Lung (tissue), 11 donors: ENCODE measurements at regions not wholly inside any gene's neighbourhood (a gene's known extent, or its start where the extent isn't known, plus 50 kb on each side); places are given as distances from the start of the nearest gene placed in this dataset.

ENCODE experiments used
- ATAC-seq: fragments of 200-7000 bp; cut with Tn5 transposase; one replicate; pipeline ENCODE4 v1.9.1; 2020; ENCODE audit warnings: moderate number of reproducible peaks; ENCODE audit not compliant: insufficient read depth, low FRiP score
- DNase-seq, 3 donors: peaks; one replicate each; pipeline ENCODE4 v3.0.0-alpha.2; 2013 to 2017
- H3K27ac ChIP-seq, 2 donors: one replicate each; pipeline ENCODE4 v1.5.1; 2013; ENCODE audit warnings: mild to moderate bottlenecking in 2 of 2, moderate library complexity in 2 of 2, control low read depth in 1 of 2, inconsistent platforms in 1 of 2, low read depth in 1 of 2, low read length in 1 of 2
- H3K27me3 ChIP-seq, 3 donors: one replicate each; pipeline ENCODE4 v1.5.1; 2013; ENCODE audit warnings: low read length in 2 of 3; ENCODE audit not compliant: control insufficient read depth in 3 of 3, insufficient read depth in 3 of 3
- H3K36me3 ChIP-seq, 4 donors: one replicate each; pipeline ENCODE4 v1.5.1; 2013; ENCODE audit warnings: low read length in 4 of 4, mild to moderate bottlenecking in 1 of 4, moderate library complexity in 1 of 4; ENCODE audit not compliant: control insufficient read depth in 4 of 4, insufficient read depth in 4 of 4
- H3K4me1 ChIP-seq, 5 donors: one replicate each; pipeline ENCODE4 v1.5.1; 2013; ENCODE audit warnings: low read length in 5 of 5, mild to moderate bottlenecking in 2 of 5, moderate library complexity in 1 of 5; ENCODE audit not compliant: control insufficient read depth in 5 of 5, insufficient read depth in 5 of 5
- H3K4me3 ChIP-seq: one replicate; pipeline ENCODE4 v1.5.1; 2013; ENCODE audit warnings: mild to moderate bottlenecking, control low read depth, moderate library complexity
- H3K9ac ChIP-seq, 2 donors: one replicate each; pipeline ENCODE4 v1.5.1; 2013; ENCODE audit warnings: low read length in 2 of 2, control low read depth in 1 of 2; ENCODE audit not compliant: insufficient read depth in 1 of 2
- H3K9me3 ChIP-seq, 4 donors: one replicate each; pipeline ENCODE4 v1.5.1; 2013; ENCODE audit warnings: low read length in 3 of 4, mild to moderate bottlenecking in 1 of 4, moderate library complexity in 1 of 4; ENCODE audit not compliant: control insufficient read depth in 4 of 4, insufficient read depth in 3 of 4
- WGBS, 2 donors: extraction: QIAGEN DNeasy Blood & Tissue Kit; methylation state at CpG; one replicate each; pipeline ENCODE4 v1.1.7; 2013; 5-methylcytosine and 5-hydroxymethylcytosine counted together
- TF ChIP-seq, protein P1 (sequence below): IDR thresholded peaks from 2 replicates; pipeline ENCODE4 v1.5.1; 2012; ENCODE audit warnings: mild to moderate bottlenecking; ENCODE audit errors: control extremely low read depth, extremely low read depth
- donor health status: control.
- donor health status: control.
- donor health status: Bipolar disorder and iron deficiency.
- donor health status: healthy.
- donor health status: DM: yes; HTN: yes; CAD: no.

DNA sequence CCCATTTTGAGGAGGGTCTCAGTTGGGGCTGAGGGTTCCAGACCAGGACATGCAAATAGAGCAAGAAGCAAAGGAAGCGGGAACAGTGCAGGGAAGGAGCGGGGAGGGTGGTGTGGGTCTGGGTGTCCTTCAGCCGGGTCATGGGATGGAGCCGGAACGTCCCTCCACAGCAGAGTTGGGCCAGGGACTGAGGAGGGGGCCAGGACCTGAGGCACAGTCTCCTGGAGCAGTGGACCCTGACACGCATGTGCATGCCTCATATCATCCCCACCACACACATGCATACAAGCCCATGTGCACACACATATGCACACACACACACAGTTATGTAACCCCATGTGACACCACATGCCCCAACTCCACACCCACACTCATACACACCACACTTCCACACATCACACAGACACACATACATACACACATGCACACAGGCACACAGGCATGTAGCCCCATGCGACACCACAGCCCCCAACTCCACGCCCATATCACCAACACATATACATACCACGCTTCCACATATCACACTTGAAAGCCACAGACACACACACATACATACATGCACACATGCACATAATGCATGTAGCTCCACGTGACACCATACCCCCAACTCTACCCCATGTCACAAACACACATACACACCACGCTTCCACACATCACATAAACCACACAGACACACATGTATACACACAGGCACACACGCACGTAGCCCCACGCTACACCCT, 1026.6 kb downstream of the BRD1 start:
- ATAC-seq, result no peak
- WGBS, 2 donors, result 94% methylated on average over 14 of the region's 14 CpGs

GRCh38 chr22:48800036-48800885, 1027.4 kb downstream of the BRD1 start:
- H3K27ac ChIP-seq, result no peak overlapping the region
- H3K27me3 ChIP-seq, result no peaks in the 10 kb centered on the region
- H3K4me3 ChIP-seq, result no peak overlapping the region
- H3K4me1 ChIP-seq, result peaks cover 0 to 2% (median 0%) of the 10 kb centered on the region in 5 donors
- H3K9ac ChIP-seq, result no peak overlapping the region
- TF ChIP-seq, protein P1, sequence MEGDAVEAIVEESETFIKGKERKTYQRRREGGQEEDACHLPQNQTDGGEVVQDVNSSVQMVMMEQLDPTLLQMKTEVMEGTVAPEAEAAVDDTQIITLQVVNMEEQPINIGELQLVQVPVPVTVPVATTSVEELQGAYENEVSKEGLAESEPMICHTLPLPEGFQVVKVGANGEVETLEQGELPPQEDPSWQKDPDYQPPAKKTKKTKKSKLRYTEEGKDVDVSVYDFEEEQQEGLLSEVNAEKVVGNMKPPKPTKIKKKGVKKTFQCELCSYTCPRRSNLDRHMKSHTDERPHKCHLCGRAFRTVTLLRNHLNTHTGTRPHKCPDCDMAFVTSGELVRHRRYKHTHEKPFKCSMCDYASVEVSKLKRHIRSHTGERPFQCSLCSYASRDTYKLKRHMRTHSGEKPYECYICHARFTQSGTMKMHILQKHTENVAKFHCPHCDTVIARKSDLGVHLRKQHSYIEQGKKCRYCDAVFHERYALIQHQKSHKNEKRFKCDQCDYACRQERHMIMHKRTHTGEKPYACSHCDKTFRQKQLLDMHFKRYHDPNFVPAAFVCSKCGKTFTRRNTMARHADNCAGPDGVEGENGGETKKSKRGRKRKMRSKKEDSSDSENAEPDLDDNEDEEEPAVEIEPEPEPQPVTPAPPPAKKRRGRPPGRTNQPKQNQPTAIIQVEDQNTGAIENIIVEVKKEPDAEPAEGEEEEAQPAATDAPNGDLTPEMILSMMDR, result no peak
- no peaks in the 10 kb centered on the region for H3K36me3 ChIP-seq
- H3K9me3 ChIP-seq, result no peaks in the 10 kb centered on the region
- WGBS, 2 donors, result 76 to 79% methylated on average over 23 of the region's 23 CpGs
- ATAC-seq, result no peak
- no peak for DNase-seq

More for the DNA sequence above, 1026.6 kb downstream of the BRD1 start:
- TF ChIP-seq, protein P1, result no peak
- Histone ChIP-seq H3K9me3 (no peaks in the 10 kb centered on the region), H3K27me3 (no peaks in the 10 kb centered on the region), H3K9ac (no peak overlapping the region), H3K4me3 (no peak overlapping the region), H3K27ac (no peak overlapping the region), H3K4me1 (peaks cover 0 to 7% (median 0%) of the 10 kb centered on the region in 5 donors), H3K36me3 (no peaks in the 10 kb centered on the region)
- DNase-seq, result no peak

DNA sequence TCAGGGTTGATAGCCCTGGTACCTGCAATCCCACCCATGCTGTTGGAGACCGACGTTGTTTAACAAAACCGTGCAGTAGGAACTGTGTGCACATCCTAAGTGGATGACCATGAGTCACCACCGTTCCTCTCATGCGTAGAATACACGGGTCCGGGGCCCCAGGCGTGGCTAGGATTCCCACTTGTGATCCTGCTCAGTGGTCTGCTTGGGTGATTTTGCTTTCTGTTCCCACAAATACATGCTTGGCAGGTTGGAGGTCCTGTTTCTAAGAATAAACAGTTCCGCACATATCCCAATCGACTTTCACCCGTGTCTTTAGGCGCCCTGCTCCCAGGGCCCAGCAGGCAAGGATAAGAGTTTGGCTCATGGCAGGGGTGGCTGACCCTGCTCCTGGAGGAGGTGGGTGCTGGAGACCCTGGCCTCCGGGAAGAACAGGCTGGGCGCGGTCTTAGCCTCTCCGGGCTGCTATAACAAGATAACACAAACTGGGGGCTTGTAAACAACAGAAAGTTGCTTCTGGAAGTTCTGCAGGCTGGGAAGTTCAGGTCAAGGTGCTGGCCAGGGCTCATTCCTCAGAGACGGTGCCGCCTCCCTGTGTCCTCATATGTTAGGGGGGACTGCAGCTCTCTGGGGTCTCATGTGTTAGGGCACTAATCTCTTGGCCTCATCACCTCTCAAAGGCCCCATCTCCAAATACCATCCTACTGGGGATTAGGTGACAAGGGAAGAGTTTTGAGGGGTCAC, 1028.3 kb downstream of the BRD1 start:
- Histone ChIP-seq H3K4me3 (no peak overlapping the region), H3K4me1 (no peaks in the 10 kb centered on the region), H3K9me3 (no peaks in the 10 kb centered on the region), H3K36me3 (no peaks in the 10 kb centered on the region), H3K9ac (no peak overlapping the region), H3K27ac (no peak overlapping the region), H3K27me3 (no peaks in the 10 kb centered on the region)
- DNase-seq, result no peak
- ATAC-seq, result no peak
- TF ChIP-seq, protein P1, result no peak
- WGBS, 2 donors, result 90 to 93% methylated on average over 18 of the region's 18 CpGs
